ENCODE measurements at regions not wholly inside any gene's neighbourhood (a gene's known extent, or its start where the extent isn't known, plus 50 kb on each side); places are given as distances from the start of the nearest gene placed in this dataset.

DNA sequence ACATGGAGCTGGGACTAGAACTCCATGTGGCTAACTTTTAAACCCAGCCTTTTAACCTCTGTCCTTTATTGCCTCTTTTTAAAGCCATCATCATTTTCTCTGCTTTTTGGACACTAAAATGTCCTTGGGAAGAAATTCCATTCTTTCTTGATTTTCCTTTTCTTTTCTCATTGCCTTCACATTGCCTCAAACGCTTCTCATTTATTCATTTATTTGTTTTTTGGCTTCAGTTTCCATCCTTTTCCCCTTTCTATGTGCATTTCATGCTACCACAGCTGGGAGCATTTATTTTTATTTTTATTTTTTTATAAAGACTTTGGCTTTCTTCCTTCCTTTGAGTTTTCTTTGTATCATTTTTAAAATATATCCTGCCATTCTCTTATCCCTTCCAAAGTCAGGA is 212.2 kb downstream of the DACT1 start (continued):
- TF ChIP-seq, protein P1, sequence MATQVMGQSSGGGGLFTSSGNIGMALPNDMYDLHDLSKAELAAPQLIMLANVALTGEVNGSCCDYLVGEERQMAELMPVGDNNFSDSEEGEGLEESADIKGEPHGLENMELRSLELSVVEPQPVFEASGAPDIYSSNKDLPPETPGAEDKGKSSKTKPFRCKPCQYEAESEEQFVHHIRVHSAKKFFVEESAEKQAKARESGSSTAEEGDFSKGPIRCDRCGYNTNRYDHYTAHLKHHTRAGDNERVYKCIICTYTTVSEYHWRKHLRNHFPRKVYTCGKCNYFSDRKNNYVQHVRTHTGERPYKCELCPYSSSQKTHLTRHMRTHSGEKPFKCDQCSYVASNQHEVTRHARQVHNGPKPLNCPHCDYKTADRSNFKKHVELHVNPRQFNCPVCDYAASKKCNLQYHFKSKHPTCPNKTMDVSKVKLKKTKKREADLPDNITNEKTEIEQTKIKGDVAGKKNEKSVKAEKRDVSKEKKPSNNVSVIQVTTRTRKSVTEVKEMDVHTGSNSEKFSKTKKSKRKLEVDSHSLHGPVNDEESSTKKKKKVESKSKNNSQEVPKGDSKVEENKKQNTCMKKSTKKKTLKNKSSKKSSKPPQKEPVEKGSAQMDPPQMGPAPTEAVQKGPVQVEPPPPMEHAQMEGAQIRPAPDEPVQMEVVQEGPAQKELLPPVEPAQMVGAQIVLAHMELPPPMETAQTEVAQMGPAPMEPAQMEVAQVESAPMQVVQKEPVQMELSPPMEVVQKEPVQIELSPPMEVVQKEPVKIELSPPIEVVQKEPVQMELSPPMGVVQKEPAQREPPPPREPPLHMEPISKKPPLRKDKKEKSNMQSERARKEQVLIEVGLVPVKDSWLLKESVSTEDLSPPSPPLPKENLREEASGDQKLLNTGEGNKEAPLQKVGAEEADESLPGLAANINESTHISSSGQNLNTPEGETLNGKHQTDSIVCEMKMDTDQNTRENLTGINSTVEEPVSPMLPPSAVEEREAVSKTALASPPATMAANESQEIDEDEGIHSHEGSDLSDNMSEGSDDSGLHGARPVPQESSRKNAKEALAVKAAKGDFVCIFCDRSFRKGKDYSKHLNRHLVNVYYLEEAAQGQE (IDR thresholded peaks at IDR 0.05; ENCODE audit: low read depth, low read length), result no peak
- TF ChIP-seq EP300 (IDR thresholded peaks at IDR 0.05; ENCODE audit: borderline replicate concordance in 1 of 2, low read depth in 1 of 2, low read length in 1 of 2), result no peak
- TF ChIP-seq SIN3A (IDR thresholded peaks at IDR 0.05; ENCODE audit: borderline replicate concordance, low read depth, low read length), result no peak
- no peak for TF ChIP-seq YY1 (IDR thresholded peaks at IDR 0.05; ENCODE audit: low read depth)

DNA sequence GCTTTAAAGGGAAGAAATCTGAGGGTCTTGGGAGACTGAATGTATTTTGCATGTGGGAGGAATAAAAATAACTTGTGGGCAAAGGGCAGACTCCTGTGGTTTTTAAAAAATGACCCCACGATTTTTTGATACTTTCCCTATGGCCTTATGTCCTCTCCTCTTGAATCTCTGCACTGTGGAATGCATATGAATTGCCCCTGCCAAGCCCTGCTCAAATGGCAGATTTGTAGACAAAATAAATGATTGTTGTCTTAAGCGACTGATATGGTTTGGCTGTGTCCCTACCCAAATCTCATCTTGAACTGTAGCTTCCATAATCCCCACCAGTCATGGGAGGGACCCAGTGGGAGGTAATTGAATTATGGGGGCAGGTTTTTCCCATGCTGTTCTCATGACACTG is 223.8 kb downstream of the DACT1 start:
- Histone ChIP-seq H3K4me1 (ENCODE audit: control insufficient read depth in 1 of 2, insufficient read depth in 2 of 2, low read depth in 1 of 2, low read length in 1 of 2) (peaks cover 12 to 14% of the 10 kb centered on the region in 2 experiments; a peak in 3 of 4 replicates), H3K27ac (ENCODE audit: low read depth in 2 of 2, low read length in 1 of 2) (no peak overlapping the region), H3K27me3 (ENCODE audit: insufficient read depth) (no peaks in the 10 kb centered on the region), H2AFZ (ENCODE audit: low read depth) (no peak overlapping the region), H3K36me3 (replicated peaks in 1 of 2; ENCODE audit: control insufficient read depth in 1 of 2, insufficient read depth in 2 of 2, low read length in 1 of 2) (no peaks in the 10 kb centered on the region), H3K9ac (no peak overlapping the region), H3K4me2 (no peak overlapping the region), H3K9me2 (no peaks in the 10 kb centered on the region), H3F3A (replicated peaks; ENCODE audit: insufficient read depth) (peaks cover 23% of the 10 kb centered on the region), H3K9me3 (no peaks in the 10 kb centered on the region), H3K79me2 (ENCODE audit: insufficient read depth) (no peaks in the 10 kb centered on the region), H3K4me3 (ENCODE audit: low read depth in 2 of 2, low read length in 1 of 2) (no peak overlapping the region), H4K20me1 (ENCODE audit: insufficient read depth) (no peaks in the 10 kb centered on the region)
- DNase-seq, result no peak
- ChIA-PET POLR2A (no interaction called here), CTCF (interaction anchor here (1.2 kb wide), 1 partner anchor 222 kb away, joined by 4 read pairs; no protein-coding TSS in a partner anchor)
- WGBS (ENCODE audit: low lambda C conversion rate), result 73% methylated on average over 2 of the region's 2 CpGs
- TF ChIP-seq NFIC (IDR thresholded peaks at IDR 0.05; ENCODE audit: borderline replicate concordance) (no peak), NRF1 (IDR thresholded peaks at IDR 0.05; ENCODE audit: low read depth, low read length) (no peak), MEF2A (IDR thresholded peaks at IDR 0.05; ENCODE audit: borderline replicate concordance, low read depth) (no peak), ELF1 (IDR thresholded peaks at IDR 0.05) (no peak), RXRA (IDR thresholded peaks at IDR 0.05; ENCODE audit: borderline replicate concordance, low read depth) (no peak), EZH2phosphoT487 (IDR thresholded peaks at IDR 0.05; ENCODE audit: borderline replicate concordance, low read depth) (no peak), RCOR1 (IDR thresholded peaks at IDR 0.05; ENCODE audit: low read length) (no peak), TAF1 (IDR thresholded peaks at IDR 0.05; ENCODE audit: borderline replicate concordance, low read depth, low read length) (no peak), EP300 (IDR thresholded peaks at IDR 0.05; ENCODE audit: borderline replicate concordance in 1 of 2, low read depth in 1 of 2, low read length in 1 of 2) (no peak), GABPA (IDR thresholded peaks at IDR 0.05; ENCODE audit: low read depth) (no peak), SMC3 (IDR thresholded peaks at IDR 0.05; ENCODE audit: low read depth, low read length) (no peak), CTCF (IDR thresholded peaks at IDR 0.05) (no peak), JUND (IDR thresholded peaks at IDR 0.05) (no peak), PBX3 (IDR thresholded peaks at IDR 0.05) (no peak), RFX5 (IDR thresholded peaks at IDR 0.05; ENCODE audit: low read length) (no peak), CHD2 (IDR thresholded peaks at IDR 0.05; ENCODE audit: low read length, partially characterized antibody) (no peak)
- TF ChIP-seq, protein P1 (IDR thresholded peaks at IDR 0.05; ENCODE audit: low read depth, low read length), result no peak
- TF ChIP-seq, protein P2, sequence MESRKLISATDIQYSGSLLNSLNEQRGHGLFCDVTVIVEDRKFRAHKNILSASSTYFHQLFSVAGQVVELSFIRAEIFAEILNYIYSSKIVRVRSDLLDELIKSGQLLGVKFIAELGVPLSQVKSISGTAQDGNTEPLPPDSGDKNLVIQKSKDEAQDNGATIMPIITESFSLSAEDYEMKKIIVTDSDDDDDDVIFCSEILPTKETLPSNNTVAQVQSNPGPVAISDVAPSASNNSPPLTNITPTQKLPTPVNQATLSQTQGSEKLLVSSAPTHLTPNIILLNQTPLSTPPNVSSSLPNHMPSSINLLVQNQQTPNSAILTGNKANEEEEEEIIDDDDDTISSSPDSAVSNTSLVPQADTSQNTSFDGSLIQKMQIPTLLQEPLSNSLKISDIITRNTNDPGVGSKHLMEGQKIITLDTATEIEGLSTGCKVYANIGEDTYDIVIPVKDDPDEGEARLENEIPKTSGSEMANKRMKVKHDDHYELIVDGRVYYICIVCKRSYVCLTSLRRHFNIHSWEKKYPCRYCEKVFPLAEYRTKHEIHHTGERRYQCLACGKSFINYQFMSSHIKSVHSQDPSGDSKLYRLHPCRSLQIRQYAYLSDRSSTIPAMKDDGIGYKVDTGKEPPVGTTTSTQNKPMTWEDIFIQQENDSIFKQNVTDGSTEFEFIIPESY (IDR thresholded peaks at IDR 0.05; ENCODE audit: borderline replicate concordance, low read depth), result no peak
